GM12878 (cell line): ENCODE measurements at regions not wholly inside any gene's neighbourhood (a gene's known extent, or its start where the extent isn't known, plus 50 kb on each side); places are given as distances from the start of the nearest gene placed in this dataset.

Experiments used
- ATAC-seq: fragments of 200-7000 bp; cut with Tn5 transposase; 3 replicates; pipeline ENCODE4 v1.9.1; 2020; ENCODE audit warnings: mild to moderate bottlenecking, moderate library complexity
- BruUV-seq: library from RNA; stranded (reverse); fragments of 400-500 nt; replicated peaks from 2 replicates; lab custom pipeline; 2021; lab: Mats Ljungman, UMichigan
- CTCF ChIA-PET: fragments of 300-600 bp; sonication (Branson Sonifier 250); formaldehyde crosslinking; extraction: SDS; loops from one replicate; lab custom pipeline; 2021; ENCODE audit warnings: inconsistent platforms; lab: Yijun Ruan, JAX
- POLR2A ChIA-PET: fragments of 350-600 bp; formaldehyde crosslinking; extraction: SDS; loops from one replicate; lab custom pipeline; 2021; ENCODE audit warnings: inconsistent platforms; lab: Charles Lee
- RAD21 ChIA-PET: fragments of 300-600 bp; sonication (Branson Sonifier 250); formaldehyde crosslinking; loops from one replicate; lab custom pipeline; 2023; ENCODE audit warnings: antibody characterized with exemption; ENCODE audit not compliant: unreplicated experiment; lab: Charles Lee
- SMC1A ChIA-PET: fragments of 300-600 bp; sonication (Branson Sonifier 250); formaldehyde crosslinking; loops from one replicate; lab custom pipeline; 2023; ENCODE audit not compliant: unreplicated experiment, uncharacterized antibody; lab: Charles Lee
- DNase-seq: peaks from one replicate; pipeline ENCODE4 v3.0.0-alpha.2; 2011; ENCODE audit warnings: low read depth, low spot score
- FAIRE-seq: peaks from 3 replicates; lab custom pipeline; 2011; peaks lifted over from hg19 to GRCh38; lab: Jason Lieb, UNC
- H2AFZ ChIP-seq: 2 replicates; pipeline ENCODE4 v1.6.0; 2011; ENCODE audit warnings: low read depth, low read length, control low read depth; ENCODE audit not compliant: control insufficient read depth
- H3K27ac ChIP-seq: 2 replicates; pipeline ENCODE4 v1.5.1; 2011; ENCODE audit warnings: control low read depth; ENCODE audit not compliant: control insufficient read depth, insufficient read depth
- H3K27me3 ChIP-seq, 2 experiments: replicated peaks in 1 of 2; 2 replicates each; pipeline versions ENCODE4 v1.6.0 to v1.6.1; 2011; ENCODE audit warnings: low read length in 1 of 2; ENCODE audit not compliant: control insufficient read depth in 2 of 2, insufficient read depth in 2 of 2
- H3K36me3 ChIP-seq, 2 experiments: 2 replicates each; pipeline ENCODE4 v1.5.1; 2011; ENCODE audit warnings: low read length in 1 of 2; ENCODE audit not compliant: control insufficient read depth in 2 of 2, insufficient read depth in 2 of 2
- H3K4me1 ChIP-seq: 2 replicates; pipeline ENCODE4 v1.6.1; 2011; ENCODE audit warnings: mild to moderate bottlenecking, low read length, moderate library complexity, mixed read lengths; ENCODE audit not compliant: control insufficient read depth, insufficient read depth
- H3K4me2 ChIP-seq: 2 replicates; pipeline ENCODE4 v1.6.0; 2011; ENCODE audit warnings: control low read depth; ENCODE audit not compliant: control insufficient read depth, insufficient read depth
- H3K4me3 ChIP-seq: fragments of 200-600 bp; sonication (generic); 2 replicates; pipeline ENCODE4 v1.5.1; 2016
- H3K79me2 ChIP-seq: 2 replicates; pipeline ENCODE4 v1.6.0; 2011; ENCODE audit warnings: low read length; ENCODE audit not compliant: control insufficient read depth, insufficient read depth
- H3K9ac ChIP-seq: 2 replicates; pipeline ENCODE4 v1.8.0; 2011; ENCODE audit warnings: low read length, control low read depth, mixed read lengths; ENCODE audit not compliant: control insufficient read depth, insufficient read depth
- H3K9me3 ChIP-seq: replicated peaks from 3 replicates; pipeline ENCODE4 v1.5.1; 2011; ENCODE audit warnings: mild to moderate bottlenecking, low read length; ENCODE audit not compliant: control insufficient read depth, insufficient read depth
- H4K20me1 ChIP-seq: 2 replicates; pipeline ENCODE4 v1.6.0; 2011; ENCODE audit not compliant: control insufficient read depth, insufficient read depth
- EZH2 ChIP-seq: IDR thresholded peaks from 2 replicates; pipeline ENCODE4 v1.6.1; 2012; ENCODE audit warnings: low read depth, mild to moderate bottlenecking, control low read depth, inconsistent platforms, low read length, borderline replicate concordance; ENCODE audit not compliant: control insufficient read depth
- NFXL1 ChIP-seq: fragments of 450-650 bp; IDR thresholded peaks from 2 replicates; pipeline ENCODE4 v1.6.1; 2017; ENCODE audit warnings: antibody characterized with exemption, mild to moderate bottlenecking, borderline replicate concordance
- RAD21 ChIP-seq: IDR thresholded peaks from 2 replicates; pipeline ENCODE4 v1.6.1; 2011; ENCODE audit warnings: mild to moderate bottlenecking, low read depth, low read length, moderate library complexity; ENCODE audit not compliant: insufficient read depth
- STAT3 ChIP-seq: IDR thresholded peaks from 2 replicates; pipeline ENCODE4 v1.6.1; 2011; ENCODE audit warnings: low read depth, low read length, improper control_type of control experiment
- SUZ12 ChIP-seq: fragments of 200-600 bp; sonication (generic); IDR thresholded peaks from one replicate; pipeline ENCODE4 v1.6.1; 2018; ENCODE audit warnings: antibody characterized with exemption, mild to moderate bottlenecking; ENCODE audit not compliant: unreplicated experiment
- TCF7 ChIP-seq: IDR thresholded peaks from 2 replicates; pipeline ENCODE4 v1.6.1; 2014; ENCODE audit warnings: antibody characterized with exemption, borderline replicate concordance
- YY1 ChIP-seq: IDR thresholded peaks from 2 replicates; pipeline ENCODE4 v1.6.1; 2011; ENCODE audit warnings: low read depth, mild to moderate bottlenecking, low read length
- ZNF217 ChIP-seq: fragments of 450-650 bp; IDR thresholded peaks from 2 replicates; pipeline ENCODE4 v1.6.1; 2017; ENCODE audit warnings: antibody characterized with exemption, mild to moderate bottlenecking
- WGBS: methylation state at CpG from one replicate; pipeline ENCODE4 v1.1.6; 2016; ENCODE audit warnings: low lambda C conversion rate; ENCODE audit not compliant: insufficient replicate concordance, insufficient coverage; ENCODE audit errors: missing lambda C conversion rate; 5-methylcytosine and 5-hydroxymethylcytosine counted together
- in situ Hi-C: fragments of 300-500 bp; cut with MboI; formaldehyde crosslinking; loops from 9 replicates; pipeline ENCODE4 v1.14.3; 2018; ENCODE audit warnings: mixed read lengths
- intact Hi-C: fragments of 100-400 bp; cut with micrococcal nuclease; formaldehyde crosslinking; loops from one replicate; pipeline ENCODE4 v1.14.2; 2022; ENCODE audit not compliant: unreplicated experiment
- TF ChIP-seq, protein P1 (sequence below): IDR thresholded peaks from 2 replicates; pipeline ENCODE4 v1.6.1; 2012; ENCODE audit warnings: low read depth, low read length, improper control_type of control experiment
- TF ChIP-seq, protein P2 (sequence below): fragments of 450-650 bp; IDR thresholded peaks from 2 replicates; pipeline ENCODE4 v1.6.1; 2017; ENCODE audit warnings: mild to moderate bottlenecking, low read depth, inconsistent platforms; ENCODE audit not compliant: poor library complexity, severe bottlenecking
- TF ChIP-seq, protein P3 (sequence below): IDR thresholded peaks from 2 replicates; pipeline ENCODE4 v1.6.1; 2011; ENCODE audit warnings: borderline replicate concordance, low read depth, mild to moderate bottlenecking, moderate library complexity, mixed read lengths, low read length; ENCODE audit not compliant: insufficient read depth; ENCODE audit errors: extremely low read length

- POLR2A ChIA-PET: no interaction called here
- TF ChIP-seq ZNF217 (no peak), TCF7 (no peak), RAD21 (no peak), NFXL1 (no peak), EZH2 (no peak), SUZ12 (no peak), STAT3 (no peak), YY1 (no peak)
- TF ChIP-seq, protein P1, sequence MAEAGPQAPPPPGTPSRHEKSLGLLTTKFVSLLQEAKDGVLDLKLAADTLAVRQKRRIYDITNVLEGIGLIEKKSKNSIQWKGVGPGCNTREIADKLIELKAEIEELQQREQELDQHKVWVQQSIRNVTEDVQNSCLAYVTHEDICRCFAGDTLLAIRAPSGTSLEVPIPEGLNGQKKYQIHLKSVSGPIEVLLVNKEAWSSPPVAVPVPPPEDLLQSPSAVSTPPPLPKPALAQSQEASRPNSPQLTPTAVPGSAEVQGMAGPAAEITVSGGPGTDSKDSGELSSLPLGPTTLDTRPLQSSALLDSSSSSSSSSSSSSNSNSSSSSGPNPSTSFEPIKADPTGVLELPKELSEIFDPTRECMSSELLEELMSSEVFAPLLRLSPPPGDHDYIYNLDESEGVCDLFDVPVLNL: no peak
- TF ChIP-seq, protein P2, sequence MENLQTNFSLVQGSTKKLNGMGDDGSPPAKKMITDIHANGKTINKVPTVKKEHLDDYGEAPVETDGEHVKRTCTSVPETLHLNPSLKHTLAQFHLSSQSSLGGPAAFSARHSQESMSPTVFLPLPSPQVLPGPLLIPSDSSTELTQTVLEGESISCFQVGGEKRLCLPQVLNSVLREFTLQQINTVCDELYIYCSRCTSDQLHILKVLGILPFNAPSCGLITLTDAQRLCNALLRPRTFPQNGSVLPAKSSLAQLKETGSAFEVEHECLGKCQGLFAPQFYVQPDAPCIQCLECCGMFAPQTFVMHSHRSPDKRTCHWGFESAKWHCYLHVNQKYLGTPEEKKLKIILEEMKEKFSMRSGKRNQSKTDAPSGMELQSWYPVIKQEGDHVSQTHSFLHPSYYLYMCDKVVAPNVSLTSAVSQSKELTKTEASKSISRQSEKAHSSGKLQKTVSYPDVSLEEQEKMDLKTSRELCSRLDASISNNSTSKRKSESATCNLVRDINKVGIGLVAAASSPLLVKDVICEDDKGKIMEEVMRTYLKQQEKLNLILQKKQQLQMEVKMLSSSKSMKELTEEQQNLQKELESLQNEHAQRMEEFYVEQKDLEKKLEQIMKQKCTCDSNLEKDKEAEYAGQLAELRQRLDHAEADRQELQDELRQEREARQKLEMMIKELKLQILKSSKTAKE: no peak
- TF ChIP-seq, protein P3, sequence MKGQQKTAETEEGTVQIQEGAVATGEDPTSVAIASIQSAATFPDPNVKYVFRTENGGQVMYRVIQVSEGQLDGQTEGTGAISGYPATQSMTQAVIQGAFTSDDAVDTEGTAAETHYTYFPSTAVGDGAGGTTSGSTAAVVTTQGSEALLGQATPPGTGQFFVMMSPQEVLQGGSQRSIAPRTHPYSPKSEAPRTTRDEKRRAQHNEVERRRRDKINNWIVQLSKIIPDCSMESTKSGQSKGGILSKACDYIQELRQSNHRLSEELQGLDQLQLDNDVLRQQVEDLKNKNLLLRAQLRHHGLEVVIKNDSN: no peak
- Histone ChIP-seq H3K9me3 (no peaks in the 10 kb centered on the region), H3K9ac (no peak overlapping the region), H3K4me2 (no peak overlapping the region), H3K4me3 (no peak overlapping the region), H4K20me1 (no peaks in the 10 kb centered on the region), H2AFZ (no peak overlapping the region), H3K79me2 (no peaks in the 10 kb centered on the region), H3K36me3 (no peaks in the 10 kb centered on the region), H3K27ac (no peak overlapping the region), H3K27me3 (no peaks in the 10 kb centered on the region), H3K4me1 (no peaks in the 10 kb centered on the region)
- DNase-seq: no peak
- 20% methylated on average over 2 of the region's 2 CpGs for WGBS
- intact Hi-C loops (no loop called here), in situ Hi-C loops (no loop called here)
- BruUV-seq: no TSS peak
- no peak for ATAC-seq
- FAIRE-seq: no peak
- RAD21 ChIA-PET: no interaction called here
- SMC1A ChIA-PET: no interaction called here
- CTCF ChIA-PET: no interaction called here
Measured at GRCh38 chr2:145351864-145352425, 832.0 kb upstream of the ZEB2 start.
